PC-3 (cell line): ENCODE measurements at regions not wholly inside any gene's neighbourhood (a gene's known extent, or its start where the extent isn't known, plus 50 kb on each side); places are given as distances from the start of the nearest gene placed in this dataset.

ENCODE experiments used
- ATAC-seq: fragments of 200-7000 bp; cut with Tn5 transposase; 2 replicates; pipeline ENCODE4 v1.9.1; 2020; ENCODE audit warnings: mild to moderate bottlenecking, moderate library complexity
- BruUV-seq: library from RNA; stranded (reverse); fragments of 400-500 nt; replicated peaks from 2 replicates; lab custom pipeline; 2021; lab: Mats Ljungman, UMichigan
- CTCF ChIA-PET: fragments of 300-600 bp; sonication (Branson Sonifier 250); formaldehyde crosslinking; loops from one replicate; lab custom pipeline; 2022; ENCODE audit warnings: antibody characterized with exemption; lab: Charles Lee
- POLR2A ChIA-PET: fragments of 300-600 bp; sonication (Branson Sonifier 250); formaldehyde crosslinking; loops from one replicate; lab custom pipeline; 2022; ENCODE audit warnings: antibody characterized with exemption; ENCODE audit not compliant: unreplicated experiment; lab: Charles Lee
- DNase-seq: peaks from one replicate; pipeline ENCODE4 v3.0.0-alpha.2; 2015
- H2AFZ ChIP-seq: fragments of 300-600 bp; sonication (generic); 2 replicates; pipeline ENCODE4 v1.6.0; 2016; ENCODE audit warnings: antibody characterized with exemption, low read length
- H3F3A ChIP-seq: fragments of 300-600 bp; sonication (generic); one replicate; pipeline ENCODE4 v1.6.0; 2017; ENCODE audit warnings: antibody characterized with exemption, low read length, control low read depth, mild to moderate bottlenecking; ENCODE audit not compliant: unreplicated experiment
- H3K27ac ChIP-seq: fragments of 300-600 bp; sonication (generic); 2 replicates; pipeline ENCODE4 v1.5.1; 2016; ENCODE audit warnings: mild to moderate bottlenecking, low read length
- H3K27me3 ChIP-seq: fragments of 300-600 bp; sonication (generic); 2 replicates; pipeline ENCODE4 v1.6.1; 2016; ENCODE audit warnings: low read length, mixed read lengths
- H3K36me3 ChIP-seq: fragments of 300-600 bp; sonication (generic); 2 replicates; pipeline ENCODE4 v1.6.1; 2016; ENCODE audit warnings: low read depth, mixed run types, low read length, mixed read lengths
- H3K4me1 ChIP-seq: fragments of 300-600 bp; sonication (generic); 2 replicates; pipeline ENCODE4 v1.5.1; 2016; ENCODE audit warnings: low read length; ENCODE audit not compliant: insufficient read depth
- H3K4me2 ChIP-seq: fragments of 300-600 bp; sonication (generic); 2 replicates; pipeline ENCODE4 v1.6.0; 2016; ENCODE audit warnings: low read length
- H3K4me3 ChIP-seq: fragments of 300-600 bp; sonication (generic); 2 replicates; pipeline ENCODE4 v1.5.1; 2016; ENCODE audit warnings: mild to moderate bottlenecking, low read length, mixed read lengths
- H3K79me2 ChIP-seq: fragments of 300-600 bp; sonication (generic); 2 replicates; pipeline ENCODE4 v1.6.1; 2017; ENCODE audit warnings: low read length, mixed read lengths
- H3K9ac ChIP-seq: fragments of 300-600 bp; sonication (generic); 2 replicates; pipeline ENCODE4 v1.6.0; 2016; ENCODE audit warnings: mild to moderate bottlenecking, low read length
- H3K9me2 ChIP-seq: fragments of 300-600 bp; sonication (generic); replicated peaks from 2 replicates; pipeline ENCODE4 v1.6.1; 2016; ENCODE audit warnings: mixed run types, low read length, mixed read lengths
- H3K9me3 ChIP-seq: fragments of 300-600 bp; sonication (generic); 2 replicates; pipeline ENCODE4 v1.6.1; 2016; ENCODE audit warnings: low read length, mixed read lengths
- H4K20me1 ChIP-seq: fragments of 300-600 bp; sonication (generic); 2 replicates; pipeline ENCODE4 v1.6.1; 2016; ENCODE audit warnings: low read length, mixed read lengths
- EZH2 ChIP-seq: fragments of 300-600 bp; sonication (generic); IDR thresholded peaks from one replicate; pipeline ENCODE4 v1.6.1; 2017; ENCODE audit warnings: antibody characterized with exemption, mild to moderate bottlenecking, low read length; ENCODE audit not compliant: unreplicated experiment
- EZH2phosphoT487 ChIP-seq: fragments of 300-600 bp; sonication (generic); IDR thresholded peaks from 2 replicates; pipeline ENCODE4 v1.6.1; 2018; ENCODE audit warnings: mild to moderate bottlenecking, antibody characterized with exemption, low read length, borderline replicate concordance
- intact Hi-C: fragments of 100-400 bp; cut with micrococcal nuclease; formaldehyde crosslinking; loops from 2 replicates; pipeline ENCODE4 v1.9.0; 2023
- TF ChIP-seq, protein P1 (sequence below): fragments of 300-600 bp; sonication (generic); conservative IDR thresholded peaks from 2 replicates; pipeline ENCODE4 v1.5.1; 2017; ENCODE audit warnings: antibody characterized with exemption, low read depth, mild to moderate bottlenecking, low read length

DNA sequence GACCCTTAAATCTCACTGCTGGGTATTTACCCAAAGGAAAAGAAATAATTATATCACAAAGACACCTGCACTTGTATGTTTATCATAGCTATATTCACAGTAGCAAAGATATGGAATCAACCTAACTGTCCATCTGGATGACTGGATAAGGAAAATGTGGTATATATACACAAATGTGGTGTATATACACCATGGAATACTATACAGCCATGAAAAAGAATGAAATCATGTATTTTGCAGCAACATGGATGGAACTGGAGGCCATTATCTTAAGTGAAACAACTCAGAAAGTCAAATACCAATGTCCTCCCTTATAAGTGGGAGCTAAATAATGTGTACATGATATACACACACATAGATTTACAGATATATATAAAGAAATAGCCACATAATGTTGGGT lies 168.2 kb downstream of the SH2D4B start:
- Histone ChIP-seq H3F3A (no peaks in the 10 kb centered on the region), H3K27ac (no peak overlapping the region), H3K9ac (no peak overlapping the region), H4K20me1 (no peaks in the 10 kb centered on the region), H3K4me1 (no peaks in the 10 kb centered on the region), H3K9me2 (no peaks in the 10 kb centered on the region), H3K4me2 (no peak overlapping the region), H3K79me2 (no peaks in the 10 kb centered on the region), H3K9me3 (no peaks in the 10 kb centered on the region), H3K36me3 (no peaks in the 10 kb centered on the region), H2AFZ (no peak overlapping the region), H3K4me3 (no peak overlapping the region), H3K27me3 (no peaks in the 10 kb centered on the region)
- intact Hi-C loops: no loop called here
- POLR2A ChIA-PET: no interaction called here
- BruUV-seq: no TSS peak
- no peak for TF ChIP-seq EZH2phosphoT487
- no peak for TF ChIP-seq EZH2
- TF ChIP-seq, protein P1, sequence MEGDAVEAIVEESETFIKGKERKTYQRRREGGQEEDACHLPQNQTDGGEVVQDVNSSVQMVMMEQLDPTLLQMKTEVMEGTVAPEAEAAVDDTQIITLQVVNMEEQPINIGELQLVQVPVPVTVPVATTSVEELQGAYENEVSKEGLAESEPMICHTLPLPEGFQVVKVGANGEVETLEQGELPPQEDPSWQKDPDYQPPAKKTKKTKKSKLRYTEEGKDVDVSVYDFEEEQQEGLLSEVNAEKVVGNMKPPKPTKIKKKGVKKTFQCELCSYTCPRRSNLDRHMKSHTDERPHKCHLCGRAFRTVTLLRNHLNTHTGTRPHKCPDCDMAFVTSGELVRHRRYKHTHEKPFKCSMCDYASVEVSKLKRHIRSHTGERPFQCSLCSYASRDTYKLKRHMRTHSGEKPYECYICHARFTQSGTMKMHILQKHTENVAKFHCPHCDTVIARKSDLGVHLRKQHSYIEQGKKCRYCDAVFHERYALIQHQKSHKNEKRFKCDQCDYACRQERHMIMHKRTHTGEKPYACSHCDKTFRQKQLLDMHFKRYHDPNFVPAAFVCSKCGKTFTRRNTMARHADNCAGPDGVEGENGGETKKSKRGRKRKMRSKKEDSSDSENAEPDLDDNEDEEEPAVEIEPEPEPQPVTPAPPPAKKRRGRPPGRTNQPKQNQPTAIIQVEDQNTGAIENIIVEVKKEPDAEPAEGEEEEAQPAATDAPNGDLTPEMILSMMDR: no peak
- DNase-seq (no peak), ATAC-seq (no peak)
- CTCF ChIA-PET: no interaction called here

GRCh38 chr10:80708185-80708584 lies 170.5 kb downstream of the SH2D4B start:
- Histone ChIP-seq H3K9me3 (no peaks in the 10 kb centered on the region), H3K27ac (no peak overlapping the region), H3K36me3 (no peaks in the 10 kb centered on the region), H3K27me3 (no peaks in the 10 kb centered on the region), H3F3A (no peaks in the 10 kb centered on the region), H3K4me3 (no peak overlapping the region), H3K4me2 (no peak overlapping the region), H3K4me1 (no peaks in the 10 kb centered on the region), H3K79me2 (no peaks in the 10 kb centered on the region), H3K9ac (no peak overlapping the region), H4K20me1 (no peaks in the 10 kb centered on the region), H3K9me2 (no peaks in the 10 kb centered on the region), H2AFZ (no peak overlapping the region)
- no peak for ATAC-seq
- TF ChIP-seq EZH2 (no peak), EZH2phosphoT487 (no peak)
- TF ChIP-seq, protein P1: no peak
- BruUV-seq: no TSS peak
- intact Hi-C loops: no loop called here
- DNase-seq: no peak
- ChIA-PET CTCF (no interaction called here), POLR2A (no interaction called here)

GRCh38 chr10:80708808-80709207 lies 171.1 kb downstream of the SH2D4B start:
- Histone ChIP-seq H3K36me3 (no peaks in the 10 kb centered on the region), H3K4me2 (no peak overlapping the region), H4K20me1 (no peaks in the 10 kb centered on the region), H2AFZ (no peak overlapping the region), H3K79me2 (no peaks in the 10 kb centered on the region), H3K9me3 (no peaks in the 10 kb centered on the region), H3K9ac (no peak overlapping the region), H3K27ac (no peak overlapping the region), H3K9me2 (no peaks in the 10 kb centered on the region), H3F3A (no peaks in the 10 kb centered on the region), H3K4me1 (no peaks in the 10 kb centered on the region), H3K27me3 (no peaks in the 10 kb centered on the region), H3K4me3 (no peak overlapping the region)
- TF ChIP-seq EZH2: no peak
- TF ChIP-seq, protein P1: no peak
- no peak for TF ChIP-seq EZH2phosphoT487
- ChIA-PET CTCF (no interaction called here), POLR2A (no interaction called here)
- intact Hi-C loops: no loop called here
- DNase-seq (no peak), ATAC-seq (no peak)
- BruUV-seq: no TSS peak
